PC-9 (cell line): ENCODE measurements at regions not wholly inside any gene's neighbourhood (a gene's known extent, or its start where the extent isn't known, plus 50 kb on each side); places are given as distances from the start of the nearest gene placed in this dataset.

Experiments
- BruUV-seq: library from RNA; stranded (reverse); fragments of 400-500 nt; replicated peaks from 2 replicates; lab custom pipeline; 2021; lab: Mats Ljungman, UMichigan
- CTCF ChIA-PET: fragments of 300-600 bp; sonication (Branson Sonifier 250); formaldehyde crosslinking; loops from one replicate; lab custom pipeline; 2022; ENCODE audit warnings: antibody characterized with exemption; lab: Charles Lee
- POLR2A ChIA-PET: fragments of 300-600 bp; sonication (Branson Sonifier 250); formaldehyde crosslinking; loops from one replicate; lab custom pipeline; 2022; ENCODE audit warnings: antibody characterized with exemption; ENCODE audit not compliant: unreplicated experiment; lab: Charles Lee
- DNase-seq, 2 experiments: peaks; one replicate each; pipeline versions ENCODE4 v3.0.0 to v3.0.0-alpha.2; 2015 to 2022; ENCODE audit warnings: mixed read lengths in 1 of 2
- H2AFZ ChIP-seq: fragments of 200-600 bp; sonication (generic); 2 replicates; pipeline ENCODE4 v1.8.1; 2017; ENCODE audit warnings: antibody characterized with exemption
- H3F3A ChIP-seq: fragments of 200-600 bp; sonication (generic); 2 replicates; pipeline ENCODE4 v1.8.1; 2017; ENCODE audit warnings: antibody characterized with exemption, mild to moderate bottlenecking, low read depth; ENCODE audit not compliant: insufficient read depth
- H3K27ac ChIP-seq: fragments of 200-600 bp; sonication (generic); 2 replicates; pipeline ENCODE4 v1.6.1; 2016; ENCODE audit warnings: mixed run types
- H3K27me3 ChIP-seq: fragments of 200-600 bp; sonication (generic); 2 replicates; pipeline ENCODE4 v1.6.1; 2016; ENCODE audit warnings: low read depth, mixed run types; ENCODE audit not compliant: insufficient read depth
- H3K36me3 ChIP-seq: fragments of 200-600 bp; sonication (generic); 2 replicates; pipeline ENCODE4 v1.6.1; 2016; ENCODE audit warnings: low read depth, mixed run types
- H3K4me1 ChIP-seq: fragments of 200-600 bp; sonication (generic); replicated peaks from 2 replicates; pipeline ENCODE4 v1.6.1; 2016; ENCODE audit warnings: mixed run types; ENCODE audit not compliant: insufficient read depth
- H3K4me2 ChIP-seq: fragments of 200-600 bp; sonication (generic); 2 replicates; pipeline ENCODE4 v1.6.1; 2017; ENCODE audit warnings: mixed run types
- H3K4me3 ChIP-seq: fragments of 200-600 bp; sonication (generic); 2 replicates; pipeline ENCODE4 v1.6.1; 2016; ENCODE audit warnings: mixed run types
- H3K79me2 ChIP-seq: fragments of 200-600 bp; sonication (generic); 2 replicates; pipeline ENCODE4 v1.6.1; 2017; ENCODE audit warnings: low read depth, mixed run types
- H3K9me2 ChIP-seq: fragments of 200-600 bp; sonication (generic); 2 replicates; pipeline ENCODE4 v1.8.1; 2017; ENCODE audit warnings: mild to moderate bottlenecking; ENCODE audit not compliant: insufficient read depth
- H3K9me3 ChIP-seq: fragments of 200-600 bp; sonication (generic); 2 replicates; pipeline ENCODE4 v1.8.1; 2016; ENCODE audit warnings: low read depth; ENCODE audit not compliant: insufficient read depth
- H4K20me1 ChIP-seq: fragments of 200-600 bp; sonication (generic); 2 replicates; pipeline ENCODE4 v1.8.1; 2017; ENCODE audit not compliant: insufficient read depth
- CTCF ChIP-seq: fragments of 200-600 bp; sonication (generic); conservative IDR thresholded peaks from 2 replicates; pipeline ENCODE4 v1.6.1; 2017; ENCODE audit warnings: mixed run types, antibody characterized with exemption, mild to moderate bottlenecking, moderate library complexity
- EZH2 ChIP-seq: fragments of 200-600 bp; sonication (generic); IDR thresholded peaks from 2 replicates; pipeline ENCODE4 v1.8.0; 2017; ENCODE audit warnings: antibody characterized with exemption, low read depth
- intact Hi-C: fragments of 100-400 bp; cut with micrococcal nuclease; formaldehyde crosslinking; loops from one replicate; pipeline ENCODE4 v1.10.0; 2022; ENCODE audit not compliant: unreplicated experiment

- H3K4me3 ChIP-seq: no peak overlapping the region
- no TSS peak for BruUV-seq
- no peaks in the 10 kb centered on the region for H3K4me1 ChIP-seq
- H3K27ac ChIP-seq: no peak overlapping the region
- ChIA-PET CTCF (no interaction called here), POLR2A (no interaction called here)
- no peak overlapping the region for H2AFZ ChIP-seq
- no peaks in the 10 kb centered on the region for H3K9me3 ChIP-seq
- intact Hi-C loops: no loop called here
- no peak for DNase-seq
- H3K9me2 ChIP-seq: no peaks in the 10 kb centered on the region; the same call in 1 of the 2 replicates
- no peaks in the 10 kb centered on the region for H4K20me1 ChIP-seq
- H3K36me3 ChIP-seq: no peaks in the 10 kb centered on the region
- no peak for TF ChIP-seq EZH2
- no peak for TF ChIP-seq CTCF
- H3K4me2 ChIP-seq: no peak overlapping the region
- no peaks in the 10 kb centered on the region for H3F3A ChIP-seq
- no peaks in the 10 kb centered on the region for H3K79me2 ChIP-seq
- H3K27me3 ChIP-seq: no peaks in the 10 kb centered on the region
Measured at GRCh38 chr16:64596196-64596595, 525.7 kb downstream of the CDH11 start.

- POLR2A ChIA-PET: no interaction called here
- H3K27me3 ChIP-seq: no peaks in the 10 kb centered on the region
- H4K20me1 ChIP-seq: no peaks in the 10 kb centered on the region
- H3K9me2 ChIP-seq: no peaks in the 10 kb centered on the region; the same call in 1 of the 2 replicates
- DNase-seq: no peak
- H3K27ac ChIP-seq: no peak overlapping the region
- CTCF ChIA-PET: no interaction called here
- no peaks in the 10 kb centered on the region for H3K36me3 ChIP-seq
- no peaks in the 10 kb centered on the region for H3K79me2 ChIP-seq
- intact Hi-C loops: no loop called here
- H3K9me3 ChIP-seq: no peaks in the 10 kb centered on the region
- no peak overlapping the region for H3K4me3 ChIP-seq
- H2AFZ ChIP-seq: no peak overlapping the region
- no TSS peak for BruUV-seq
- no peaks in the 10 kb centered on the region for H3F3A ChIP-seq
- H3K4me1 ChIP-seq: no peaks in the 10 kb centered on the region
- no peak overlapping the region for H3K4me2 ChIP-seq
- TF ChIP-seq EZH2: no peak
- no peak for TF ChIP-seq CTCF
Measured at GRCh38 chr16:64590513-64590912, 531.4 kb downstream of the CDH11 start.

GRCh38 chr16:64589836-64590235 is 532.0 kb downstream of the CDH11 start:
- no TSS peak for BruUV-seq
- TF ChIP-seq EZH2 (no peak), CTCF (no peak)
- Histone ChIP-seq H4K20me1 (no peaks in the 10 kb centered on the region), H3K27me3 (no peaks in the 10 kb centered on the region), H3K9me3 (no peaks in the 10 kb centered on the region), H2AFZ (no peak overlapping the region), H3K4me1 (no peaks in the 10 kb centered on the region), H3K27ac (no peak overlapping the region), H3K36me3 (no peaks in the 10 kb centered on the region), H3K4me3 (no peak overlapping the region), H3F3A (no peaks in the 10 kb centered on the region), H3K4me2 (no peak overlapping the region), H3K79me2 (no peaks in the 10 kb centered on the region), H3K9me2 (no peaks in the 10 kb centered on the region; the same call in 1 of the 2 replicates)
- CTCF ChIA-PET: no interaction called here
- no peak for DNase-seq
- POLR2A ChIA-PET: no interaction called here
- intact Hi-C loops: no loop called here
